ENCODE measurements at regions not wholly inside any gene's neighbourhood (a gene's known extent, or its start where the extent isn't known, plus 50 kb on each side); places are given as distances from the start of the nearest gene placed in this dataset.

DNA sequence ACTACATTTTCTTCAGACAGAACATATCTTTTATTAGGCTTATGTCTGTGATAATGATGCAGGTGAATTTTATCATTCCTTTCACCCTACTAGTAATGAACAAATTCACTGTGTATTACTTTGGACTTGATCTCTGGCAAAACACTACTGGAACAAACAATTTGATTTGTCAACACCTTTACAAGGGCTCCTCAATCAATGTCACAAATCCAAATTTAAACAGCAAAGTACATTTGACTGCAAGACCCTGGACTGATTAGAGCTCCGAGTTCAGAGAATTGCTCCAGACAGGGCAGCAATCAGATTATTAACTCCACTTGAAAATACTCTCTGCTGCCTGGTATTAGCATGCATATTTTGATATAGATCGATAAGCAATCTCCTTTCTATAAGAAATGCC lies 547.6 kb upstream of the SALL1 start:
- H3K9me3 Mint-ChIP-seq (ENCODE audit: low read depth): peaks cover 15% of the 10 kb centered on the region
- no peaks in the 10 kb centered on the region for H3K36me3 Mint-ChIP-seq (ENCODE audit: low read depth)
- H3K27me3 Mint-ChIP-seq (ENCODE audit: low read depth): peaks cover 2% of the 10 kb centered on the region
- no peaks in the 10 kb centered on the region for H3K4me1 Mint-ChIP-seq (ENCODE audit: low read depth)
- TF ChIP-seq, protein P1, sequence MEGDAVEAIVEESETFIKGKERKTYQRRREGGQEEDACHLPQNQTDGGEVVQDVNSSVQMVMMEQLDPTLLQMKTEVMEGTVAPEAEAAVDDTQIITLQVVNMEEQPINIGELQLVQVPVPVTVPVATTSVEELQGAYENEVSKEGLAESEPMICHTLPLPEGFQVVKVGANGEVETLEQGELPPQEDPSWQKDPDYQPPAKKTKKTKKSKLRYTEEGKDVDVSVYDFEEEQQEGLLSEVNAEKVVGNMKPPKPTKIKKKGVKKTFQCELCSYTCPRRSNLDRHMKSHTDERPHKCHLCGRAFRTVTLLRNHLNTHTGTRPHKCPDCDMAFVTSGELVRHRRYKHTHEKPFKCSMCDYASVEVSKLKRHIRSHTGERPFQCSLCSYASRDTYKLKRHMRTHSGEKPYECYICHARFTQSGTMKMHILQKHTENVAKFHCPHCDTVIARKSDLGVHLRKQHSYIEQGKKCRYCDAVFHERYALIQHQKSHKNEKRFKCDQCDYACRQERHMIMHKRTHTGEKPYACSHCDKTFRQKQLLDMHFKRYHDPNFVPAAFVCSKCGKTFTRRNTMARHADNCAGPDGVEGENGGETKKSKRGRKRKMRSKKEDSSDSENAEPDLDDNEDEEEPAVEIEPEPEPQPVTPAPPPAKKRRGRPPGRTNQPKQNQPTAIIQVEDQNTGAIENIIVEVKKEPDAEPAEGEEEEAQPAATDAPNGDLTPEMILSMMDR (IDR thresholded peaks at IDR 0.05): no peak
- H3K27ac Mint-ChIP-seq (ENCODE audit: unreplicated experiment): no peak overlapping the region
- no peak overlapping the region for H3K4me3 Mint-ChIP-seq (ENCODE audit: unreplicated experiment)
- DNase-seq (ENCODE audit: low spot score): no peak

GRCh38 chr16:51697454-51697853 lies 546.4 kb upstream of the SALL1 start:
- Mint-ChIP-seq H3K27ac (ENCODE audit: unreplicated experiment) (no peak overlapping the region), H3K4me1 (ENCODE audit: low read depth) (no peaks in the 10 kb centered on the region), H3K9me3 (ENCODE audit: low read depth) (peaks cover 14% of the 10 kb centered on the region), H3K36me3 (ENCODE audit: low read depth) (no peaks in the 10 kb centered on the region), H3K4me3 (ENCODE audit: unreplicated experiment) (no peak overlapping the region), H3K27me3 (ENCODE audit: low read depth) (peaks cover 2% of the 10 kb centered on the region)
- no peak for DNase-seq (ENCODE audit: low spot score)
- TF ChIP-seq, protein P1 (IDR thresholded peaks at IDR 0.05): no peak

DNA sequence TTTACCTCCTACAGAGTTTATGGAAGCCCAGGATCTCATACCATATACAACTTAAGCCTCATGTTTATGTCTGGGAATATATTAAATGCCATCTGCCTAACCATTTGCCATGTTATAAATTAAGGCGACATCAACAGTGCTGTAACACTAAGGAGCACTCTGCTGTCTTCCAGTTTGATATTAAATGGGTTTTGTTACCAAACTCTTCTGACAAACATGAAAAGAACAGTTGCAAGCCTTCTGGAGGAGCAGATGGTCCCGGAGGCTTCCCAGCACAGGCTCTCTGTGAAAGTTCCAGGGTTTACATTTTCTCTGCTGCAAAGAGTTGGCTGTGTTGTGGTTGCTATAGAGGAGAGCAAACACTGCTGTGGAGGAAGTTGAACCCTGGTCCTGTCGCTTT lies 545.3 kb upstream of the SALL1 start:
- H3K9me3 Mint-ChIP-seq (ENCODE audit: low read depth): peaks cover 14% of the 10 kb centered on the region
- no peak overlapping the region for H3K27ac Mint-ChIP-seq (ENCODE audit: unreplicated experiment)
- DNase-seq (ENCODE audit: low spot score): no peak
- TF ChIP-seq, protein P1 (IDR thresholded peaks at IDR 0.05): no peak
- H3K36me3 Mint-ChIP-seq (ENCODE audit: low read depth): no peaks in the 10 kb centered on the region
- peaks cover 2% of the 10 kb centered on the region for H3K27me3 Mint-ChIP-seq (ENCODE audit: low read depth)
- no peak overlapping the region for H3K4me3 Mint-ChIP-seq (ENCODE audit: unreplicated experiment)
- H3K4me1 Mint-ChIP-seq (ENCODE audit: low read depth): no peaks in the 10 kb centered on the region

GRCh38 chr16:51691109-51691508 lies 540.0 kb upstream of the SALL1 start:
- peaks cover 17% of the 10 kb centered on the region for H3K9me3 Mint-ChIP-seq (ENCODE audit: low read depth)
- no peaks in the 10 kb centered on the region for H3K36me3 Mint-ChIP-seq (ENCODE audit: low read depth)
- H3K4me3 Mint-ChIP-seq (ENCODE audit: unreplicated experiment): no peak overlapping the region
- no peak overlapping the region for H3K27ac Mint-ChIP-seq (ENCODE audit: unreplicated experiment)
- TF ChIP-seq, protein P1 (IDR thresholded peaks at IDR 0.05): no peak
- peaks cover 2% of the 10 kb centered on the region for H3K27me3 Mint-ChIP-seq (ENCODE audit: low read depth)
- no peak for DNase-seq (ENCODE audit: low spot score)
- H3K4me1 Mint-ChIP-seq (ENCODE audit: low read depth): no peaks in the 10 kb centered on the region

DNA sequence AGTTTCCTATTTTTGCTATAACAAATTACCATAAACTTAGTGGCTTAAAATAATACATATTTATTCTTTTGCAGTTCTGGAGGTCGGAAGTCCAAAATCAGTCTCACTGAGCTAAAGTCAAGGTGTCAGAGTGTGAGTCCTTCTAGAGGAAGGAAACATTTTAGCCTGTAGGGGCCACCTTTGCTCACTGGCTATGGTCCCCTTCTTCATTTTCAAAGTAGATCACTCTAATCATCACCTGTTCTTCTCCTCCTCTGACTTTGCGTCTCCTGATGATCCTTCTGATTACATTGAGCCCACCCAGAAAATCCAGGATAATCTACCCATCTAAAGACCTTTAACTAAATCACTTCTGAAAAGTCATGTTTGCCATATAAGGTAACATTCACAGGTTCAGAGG lies 534.4 kb upstream of the SALL1 start:
- Mint-ChIP-seq H3K9me3 (ENCODE audit: low read depth) (peaks cover 3% of the 10 kb centered on the region), H3K36me3 (ENCODE audit: low read depth) (no peaks in the 10 kb centered on the region), H3K4me3 (ENCODE audit: unreplicated experiment) (no peak overlapping the region), H3K4me1 (ENCODE audit: low read depth) (no peaks in the 10 kb centered on the region), H3K27ac (ENCODE audit: unreplicated experiment) (no peak overlapping the region), H3K27me3 (ENCODE audit: low read depth) (peaks cover 2% of the 10 kb centered on the region)
- DNase-seq (ENCODE audit: low spot score): no peak
- TF ChIP-seq, protein P1 (IDR thresholded peaks at IDR 0.05): no peak

All from chondrocyte (in vitro differentiated cells).